ENCODE measurements at regions not wholly inside any gene's neighbourhood (a gene's known extent, or its start where the extent isn't known, plus 50 kb on each side); places are given as distances from the start of the nearest gene placed in this dataset.

- TF ChIP-seq CTCF (IDR thresholded peaks at IDR 0.05) = no peak
- TF ChIP-seq EZH2 (IDR thresholded peaks at IDR 0.05) = no peak
- TF ChIP-seq EZH2phosphoT487 (IDR thresholded peaks at IDR 0.05) = no peak
Observed at GRCh38 chr4:167966143-167966542, 126.2 kb upstream of the ANXA10 start.

All from neural progenitor cell (in vitro differentiated cells).